Posterior vena cava (tissue), 2 donors: ENCODE measurements at regions not wholly inside any gene's neighbourhood (a gene's known extent, or its start where the extent isn't known, plus 50 kb on each side); places are given as distances from the start of the nearest gene placed in this dataset.

Experiments used
- DNase-seq: peaks from one replicate; pipeline ENCODE4 v3.0.0-alpha.2; 2020; ENCODE audit warnings: low spot score
- intact Hi-C, 2 donors: fragments of 100-400 bp; cut with DNase I; formaldehyde crosslinking; loops; one replicate each; pipeline versions ENCODE4 v1.14.1 to v1.14.2; 2022 to 2023
- donor health status: DM: yes; HTN: yes; CAD: no.
- donor health status: DM: yes; HTN: yes; CAD: no.

- intact Hi-C loops = no loop called here
- no peak for DNase-seq
Measured at GRCh38 chr18:7467708-7468466, 99.2 kb upstream of the PTPRM start.

GRCh38 chr18:7470101-7470500 is 97.0 kb upstream of the PTPRM start:
- intact Hi-C loops = no loop called here
- DNase-seq = no peak

- DNase-seq = no peak
- intact Hi-C loops = no loop called here
Measured at GRCh38 chr18:7470503-7470902, 96.6 kb upstream of the PTPRM start.

- no peak for DNase-seq
- intact Hi-C loops = no loop called here
Measured at GRCh38 chr18:7476386-7476785, 90.7 kb upstream of the PTPRM start.

- intact Hi-C loops = no loop called here
- DNase-seq = no peak
Measured at GRCh38 chr18:7479756-7480155, 87.4 kb upstream of the PTPRM start.

GRCh38 chr18:7480879-7481278 is 86.2 kb upstream of the PTPRM start:
- no peak for DNase-seq
- intact Hi-C loops = no loop called here

GRCh38 chr18:7482342-7482741 is 84.8 kb upstream of the PTPRM start:
- DNase-seq = no peak
- intact Hi-C loops = no loop called here

GRCh38 chr18:7485616-7486015 is 81.5 kb upstream of the PTPRM start:
- no peak for DNase-seq
- intact Hi-C loops = no loop called here

- intact Hi-C loops = no loop called here
- no peak for DNase-seq
Measured at GRCh38 chr18:7488571-7488970, 78.5 kb upstream of the PTPRM start.

- intact Hi-C loops = no loop called here
- DNase-seq = no peak
Measured at GRCh38 chr18:7490104-7490503, 77.0 kb upstream of the PTPRM start.

- DNase-seq = no peak
- intact Hi-C loops = no loop called here
Measured at GRCh38 chr18:7492385-7492784, 74.7 kb upstream of the PTPRM start.

- intact Hi-C loops = no loop called here
- DNase-seq = no peak
Measured at GRCh38 chr18:7497081-7497480, 70.0 kb upstream of the PTPRM start.

GRCh38 chr18:7511106-7511505 is 56.0 kb upstream of the PTPRM start:
- no peak for DNase-seq
- intact Hi-C loops = no loop called here

GRCh38 chr18:7512348-7512747 is 54.8 kb upstream of the PTPRM start:
- intact Hi-C loops = no loop called here
- no peak for DNase-seq

- no peak for DNase-seq
- intact Hi-C loops = no loop called here
Measured at GRCh38 chr18:7512990-7513389, 54.1 kb upstream of the PTPRM start.

GRCh38 chr18:7514796-7515440 is 52.2 kb upstream of the PTPRM start:
- intact Hi-C loops = no loop called here
- DNase-seq = no peak

GRCh38 chr18:7516266-7517117 is 50.6 kb upstream of the PTPRM start:
- DNase-seq = no peak

More at GRCh38 chr18:7516266-7517117, 50.6 kb upstream of the PTPRM start:
- intact Hi-C loops = no loop called here
